ENCODE measurements at regions not wholly inside any gene's neighbourhood (a gene's known extent, or its start where the extent isn't known, plus 50 kb on each side); places are given as distances from the start of the nearest gene placed in this dataset.

DNA sequence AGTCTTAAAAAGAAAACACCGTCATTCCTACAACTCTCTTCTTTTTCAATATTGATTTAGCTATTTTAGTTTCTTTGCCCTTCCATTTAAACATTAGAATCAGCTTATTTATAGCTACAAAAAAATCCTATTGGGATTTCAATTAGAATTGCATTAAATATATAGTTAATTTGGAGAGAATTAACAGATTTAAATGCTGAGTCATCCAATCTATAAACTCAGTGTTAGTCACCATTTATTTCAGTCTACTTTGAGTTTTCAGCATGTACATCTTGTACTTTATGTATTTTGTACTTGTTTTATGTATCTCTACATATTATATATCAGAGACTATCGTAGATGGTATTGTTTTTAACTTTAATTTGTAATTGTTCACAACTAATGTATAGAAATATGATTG lies 460.0 kb downstream of the KCNH5 start:
- TF ChIP-seq, protein P1, sequence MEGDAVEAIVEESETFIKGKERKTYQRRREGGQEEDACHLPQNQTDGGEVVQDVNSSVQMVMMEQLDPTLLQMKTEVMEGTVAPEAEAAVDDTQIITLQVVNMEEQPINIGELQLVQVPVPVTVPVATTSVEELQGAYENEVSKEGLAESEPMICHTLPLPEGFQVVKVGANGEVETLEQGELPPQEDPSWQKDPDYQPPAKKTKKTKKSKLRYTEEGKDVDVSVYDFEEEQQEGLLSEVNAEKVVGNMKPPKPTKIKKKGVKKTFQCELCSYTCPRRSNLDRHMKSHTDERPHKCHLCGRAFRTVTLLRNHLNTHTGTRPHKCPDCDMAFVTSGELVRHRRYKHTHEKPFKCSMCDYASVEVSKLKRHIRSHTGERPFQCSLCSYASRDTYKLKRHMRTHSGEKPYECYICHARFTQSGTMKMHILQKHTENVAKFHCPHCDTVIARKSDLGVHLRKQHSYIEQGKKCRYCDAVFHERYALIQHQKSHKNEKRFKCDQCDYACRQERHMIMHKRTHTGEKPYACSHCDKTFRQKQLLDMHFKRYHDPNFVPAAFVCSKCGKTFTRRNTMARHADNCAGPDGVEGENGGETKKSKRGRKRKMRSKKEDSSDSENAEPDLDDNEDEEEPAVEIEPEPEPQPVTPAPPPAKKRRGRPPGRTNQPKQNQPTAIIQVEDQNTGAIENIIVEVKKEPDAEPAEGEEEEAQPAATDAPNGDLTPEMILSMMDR (IDR thresholded peaks at IDR 0.05): no peak
- no peak for TF ChIP-seq POLR2A (IDR thresholded peaks at IDR 0.05)
